ENCODE measurements at regions not wholly inside any gene's neighbourhood (a gene's known extent, or its start where the extent isn't known, plus 50 kb on each side); places are given as distances from the start of the nearest gene placed in this dataset.
A peak's percentile ranks its signal among the peaks of the same experiment; 100 is the strongest.

DNA sequence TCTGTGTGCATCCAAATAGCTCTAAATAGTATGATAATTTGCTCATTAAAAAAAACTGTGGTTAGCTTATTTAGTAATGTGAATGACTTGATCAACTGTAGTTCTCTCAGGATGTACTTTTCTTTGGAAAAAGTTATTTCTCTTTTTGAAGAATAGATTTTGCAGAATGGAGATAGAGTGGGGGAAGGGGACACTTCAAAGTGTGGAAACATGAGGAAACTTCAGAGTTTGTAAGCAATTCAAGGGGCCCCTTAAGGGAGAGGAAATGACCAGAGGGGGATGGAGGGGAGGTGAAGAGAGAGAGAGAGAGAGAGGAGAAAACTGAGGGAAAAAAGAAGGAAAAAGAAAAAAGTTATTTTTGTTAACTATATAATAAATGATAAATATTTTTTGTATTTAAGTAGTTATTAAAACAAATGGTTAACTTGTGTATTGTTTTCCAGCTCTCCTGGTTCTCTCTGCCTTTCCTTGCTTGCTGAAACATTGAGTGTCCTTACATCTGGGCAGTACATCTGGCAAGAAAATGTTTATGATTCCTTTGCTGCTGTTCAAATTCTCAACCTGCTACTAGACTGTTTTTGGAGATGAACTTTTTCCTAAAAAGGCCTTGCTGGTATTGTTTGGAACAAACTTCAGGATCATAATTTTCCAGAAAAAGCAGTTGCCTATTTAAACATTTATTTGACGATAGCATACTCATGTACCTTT lies 497.5 kb upstream of the CITED2 start:
- Histone ChIP-seq H3K9me2 (ENCODE audit: insufficient read depth) (no peaks in the 10 kb centered on the region), H3K9me3 (ENCODE audit: low read depth) (no peaks in the 10 kb centered on the region), H3K27ac (no peak overlapping the region), H3F3A (ENCODE audit: insufficient read depth) (no peaks in the 10 kb centered on the region), H4K20me1 (ENCODE audit: insufficient read depth) (no peaks in the 10 kb centered on the region), H3K4me3 (no peak overlapping the region), H3K36me3 (ENCODE audit: low read depth) (no peaks in the 10 kb centered on the region), H3K4me2 (ENCODE audit: unreplicated experiment) (no peak overlapping the region), H3K79me2 (ENCODE audit: insufficient read depth) (no peaks in the 10 kb centered on the region), H2AFZ (no peak overlapping the region; the same call in 1 of the 2 replicates), H3K9ac (no peak overlapping the region), H3K4me1 (ENCODE audit: insufficient read depth) (peaks cover 7% of the 10 kb centered on the region), H3K27me3 (replicated peaks; ENCODE audit: insufficient read depth) (no peaks in the 10 kb centered on the region)
- in situ Hi-C loops (cut with MboI) = no loop called here
- WGBS, 2 experiments (ENCODE audit: low coverage in 1 of 2, low lambda C conversion rate in 2 of 2, missing lambda C conversion rate in 2 of 2) = 95 to 97% methylated on average over 1 of the region's 1 CpG
- DNase-seq = no peak
- TF ChIP-seq EZH2phosphoT487 (IDR thresholded peaks at IDR 0.05; ENCODE audit: insufficient read depth, low read depth) (no peak), EZH2 (IDR thresholded peaks at IDR 0.05; ENCODE audit: insufficient read depth, poor library complexity, severe bottlenecking) (no peak)

DNA sequence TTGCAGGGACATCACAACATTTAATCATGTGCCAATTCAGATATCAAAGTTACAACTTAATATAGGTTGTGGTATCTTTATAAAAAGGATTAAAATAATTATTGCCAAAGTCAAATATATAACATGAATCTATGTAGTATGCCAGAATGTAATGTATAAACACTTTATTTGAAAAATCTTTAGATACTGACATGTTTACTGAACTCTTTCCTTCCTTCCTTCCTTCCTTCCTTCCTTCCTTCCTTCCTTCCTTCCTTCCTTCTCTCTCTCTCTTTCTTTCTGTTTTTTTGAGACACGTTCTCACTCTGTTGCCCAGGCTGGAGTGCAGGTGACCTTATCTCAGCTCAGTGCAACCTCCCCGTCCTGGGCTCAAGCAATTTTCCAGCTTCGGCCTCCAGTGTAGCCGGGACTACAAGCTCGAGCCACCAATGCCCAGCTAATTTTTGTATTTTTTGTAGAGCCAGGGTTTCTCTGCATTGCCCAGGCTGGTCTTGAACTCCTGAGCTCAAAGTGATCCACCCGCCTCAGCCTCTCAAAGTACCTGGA lies 496.8 kb upstream of the CITED2 start:
- Histone ChIP-seq H3F3A (ENCODE audit: insufficient read depth) (no peaks in the 10 kb centered on the region), H3K27ac (no peak overlapping the region), H3K9me2 (ENCODE audit: insufficient read depth) (no peaks in the 10 kb centered on the region), H3K9me3 (ENCODE audit: low read depth) (no peaks in the 10 kb centered on the region), H4K20me1 (ENCODE audit: insufficient read depth) (no peaks in the 10 kb centered on the region), H3K4me3 (no peak overlapping the region), H3K27me3 (replicated peaks; ENCODE audit: insufficient read depth) (no peaks in the 10 kb centered on the region), H3K4me2 (ENCODE audit: unreplicated experiment) (no peak overlapping the region), H3K36me3 (ENCODE audit: low read depth) (no peaks in the 10 kb centered on the region), H3K9ac (no peak overlapping the region), H2AFZ (no peak overlapping the region), H3K4me1 (ENCODE audit: insufficient read depth) (peaks cover 7% of the 10 kb centered on the region), H3K79me2 (ENCODE audit: insufficient read depth) (no peaks in the 10 kb centered on the region)
- DNase-seq = no peak
- TF ChIP-seq EZH2 (IDR thresholded peaks at IDR 0.05; ENCODE audit: insufficient read depth, poor library complexity, severe bottlenecking) = no peak
- TF ChIP-seq EZH2phosphoT487 (IDR thresholded peaks at IDR 0.05; ENCODE audit: insufficient read depth, low read depth) = no peak
- 91 to 94% methylated on average over 6 of the region's 6 CpGs for WGBS, 2 experiments (ENCODE audit: low coverage in 1 of 2, low lambda C conversion rate in 2 of 2, missing lambda C conversion rate in 2 of 2)
- in situ Hi-C loops (cut with MboI) = no loop called here

DNA sequence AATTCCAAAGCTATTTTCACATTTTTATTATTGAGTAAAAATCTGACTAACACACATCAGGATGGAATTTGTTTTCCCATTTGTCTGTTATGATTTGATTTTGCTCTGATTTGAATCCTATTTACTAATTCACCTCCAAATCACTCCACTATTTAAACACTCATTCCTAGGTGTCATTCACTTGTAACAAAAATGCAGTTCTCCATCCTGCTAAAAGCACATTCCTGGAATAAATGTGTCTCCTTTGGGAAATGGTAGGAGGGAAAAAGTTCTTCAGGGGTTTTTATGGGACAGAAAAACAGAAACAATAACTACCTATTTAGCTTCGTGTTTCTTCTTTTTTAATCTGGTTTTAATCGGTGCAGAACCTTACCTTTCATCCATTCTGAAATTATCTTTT lies 494.1 kb upstream of the CITED2 start:
- no peaks in the 10 kb centered on the region for H3F3A ChIP-seq (ENCODE audit: insufficient read depth)
- H3K4me1 ChIP-seq (ENCODE audit: insufficient read depth) = peaks cover 12% of the 10 kb centered on the region
- H4K20me1 ChIP-seq (ENCODE audit: insufficient read depth) = no peaks in the 10 kb centered on the region
- no peak for DNase-seq
- in situ Hi-C loops (cut with MboI) = no loop called here
- no peak overlapping the region for H3K9ac ChIP-seq
- no peak overlapping the region for H3K4me3 ChIP-seq
- peak overlapping the region; percentile 28 for H2AFZ ChIP-seq
- H3K9me3 ChIP-seq (ENCODE audit: low read depth) = no peaks in the 10 kb centered on the region
- no peaks in the 10 kb centered on the region for H3K27me3 ChIP-seq (replicated peaks; ENCODE audit: insufficient read depth)
- H3K36me3 ChIP-seq (ENCODE audit: low read depth) = no peaks in the 10 kb centered on the region
- WGBS, 2 experiments (ENCODE audit: low coverage in 1 of 2, low lambda C conversion rate in 2 of 2, missing lambda C conversion rate in 2 of 2) = 58 to 65% methylated on average over 2 of the region's 2 CpGs
- H3K4me2 ChIP-seq (ENCODE audit: unreplicated experiment) = no peak overlapping the region
- TF ChIP-seq EZH2phosphoT487 (IDR thresholded peaks at IDR 0.05; ENCODE audit: insufficient read depth, low read depth) (no peak), EZH2 (IDR thresholded peaks at IDR 0.05; ENCODE audit: insufficient read depth, poor library complexity, severe bottlenecking) (no peak)
- no peaks in the 10 kb centered on the region for H3K9me2 ChIP-seq (ENCODE audit: insufficient read depth)
- no peak overlapping the region for H3K27ac ChIP-seq
- no peaks in the 10 kb centered on the region for H3K79me2 ChIP-seq (ENCODE audit: insufficient read depth)

DNA sequence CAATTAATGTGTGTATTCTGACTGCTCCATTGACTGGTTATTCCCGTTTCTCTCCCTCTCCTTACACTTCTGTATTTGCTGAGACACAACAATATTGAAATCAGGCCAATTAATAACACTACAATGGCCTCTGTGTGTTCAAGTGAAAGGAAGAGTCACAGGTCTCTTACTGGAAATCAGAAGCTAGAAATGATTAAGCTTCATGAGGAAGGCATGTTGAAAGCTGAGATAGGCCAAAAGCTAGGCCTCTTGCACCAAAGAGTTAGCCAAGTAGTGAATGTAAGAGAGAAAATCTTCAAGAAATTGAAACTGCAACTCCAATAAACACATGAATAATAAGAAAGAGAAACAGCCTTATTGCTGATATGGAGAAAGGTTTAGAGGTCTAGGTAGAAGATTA lies 489.5 kb upstream of the CITED2 start:
- no peak overlapping the region for H2AFZ ChIP-seq

More for the DNA sequence above, 489.5 kb upstream of the CITED2 start:
- 0 out of 2 replicates have a peak, but pooled peaks cover 3% of the 10 kb centered on the region for H3F3A ChIP-seq (ENCODE audit: insufficient read depth)
- H3K4me3 ChIP-seq = no peak overlapping the region
- no peak overlapping the region for H3K9ac ChIP-seq
- TF ChIP-seq EZH2phosphoT487 (IDR thresholded peaks at IDR 0.05; ENCODE audit: insufficient read depth, low read depth) (no peak), EZH2 (IDR thresholded peaks at IDR 0.05; ENCODE audit: insufficient read depth, poor library complexity, severe bottlenecking) (no peak)
- H3K4me2 ChIP-seq (ENCODE audit: unreplicated experiment) = no peak overlapping the region
- no peaks in the 10 kb centered on the region for H3K79me2 ChIP-seq (ENCODE audit: insufficient read depth)
- H3K9me2 ChIP-seq (ENCODE audit: insufficient read depth) = no peaks in the 10 kb centered on the region; the same call in 1 of the 2 replicates
- no peaks in the 10 kb centered on the region for H4K20me1 ChIP-seq (ENCODE audit: insufficient read depth)
- no peaks in the 10 kb centered on the region for H3K9me3 ChIP-seq (ENCODE audit: low read depth)
- in situ Hi-C loops (cut with MboI) = no loop called here
- DNase-seq = no peak
- H3K27ac ChIP-seq = no peak overlapping the region
- 89 to 94% methylated on average over 1 of the region's 1 CpG for WGBS, 2 experiments (ENCODE audit: low coverage in 1 of 2, low lambda C conversion rate in 2 of 2, missing lambda C conversion rate in 2 of 2)
- H3K36me3 ChIP-seq (ENCODE audit: low read depth) = no peaks in the 10 kb centered on the region
- H3K27me3 ChIP-seq (replicated peaks; ENCODE audit: insufficient read depth) = no peaks in the 10 kb centered on the region
- peaks cover 16% of the 10 kb centered on the region for H3K4me1 ChIP-seq (ENCODE audit: insufficient read depth)

Data from GM23248 (cell line).